Lower leg skin (tissue), 4 donors: ENCODE measurements at regions not wholly inside any gene's neighbourhood (a gene's known extent, or its start where the extent isn't known, plus 50 kb on each side); places are given as distances from the start of the nearest gene placed in this dataset.

Experiments
- DNase-seq, 2 donors: peaks; one replicate each; pipeline ENCODE4 v3.0.0-alpha.2; 2019; ENCODE audit warnings: low spot score in 2 of 2
- H3K4me3 ChIP-seq: fragments of 200-600 bp; sonication (generic); 2 replicates; pipeline ENCODE4 v1.5.1; 2017; ENCODE audit warnings: mild to moderate bottlenecking, low read depth; ENCODE audit not compliant: poor library complexity, severe bottlenecking
- POLR2A ChIP-seq, 2 donors: fragments of 450-650 bp; IDR thresholded peaks; one replicate each; pipeline ENCODE4 v1.6.1; 2016 to 2017; ENCODE audit warnings: antibody characterized with exemption in 2 of 2, mild to moderate bottlenecking in 1 of 2, moderate library complexity in 1 of 2
- WGBS, 2 donors: methylation state at CpG; one replicate each; pipeline ENCODE4 v1.1.5; 2018; 5-methylcytosine and 5-hydroxymethylcytosine counted together
- intact Hi-C: fragments of 100-400 bp; cut with DNase I; formaldehyde crosslinking; loops from one replicate; pipeline ENCODE4 v1.15.0; 2023; ENCODE audit warnings: low total_unique reads
- TF ChIP-seq, protein P1 (sequence below), 3 donors: fragments of 450-650 bp; IDR thresholded peaks; one replicate each; pipeline ENCODE4 v1.5.1; 2016; ENCODE audit warnings: antibody characterized with exemption in 3 of 3, mild to moderate bottlenecking in 3 of 3, moderate library complexity in 2 of 3

DNA sequence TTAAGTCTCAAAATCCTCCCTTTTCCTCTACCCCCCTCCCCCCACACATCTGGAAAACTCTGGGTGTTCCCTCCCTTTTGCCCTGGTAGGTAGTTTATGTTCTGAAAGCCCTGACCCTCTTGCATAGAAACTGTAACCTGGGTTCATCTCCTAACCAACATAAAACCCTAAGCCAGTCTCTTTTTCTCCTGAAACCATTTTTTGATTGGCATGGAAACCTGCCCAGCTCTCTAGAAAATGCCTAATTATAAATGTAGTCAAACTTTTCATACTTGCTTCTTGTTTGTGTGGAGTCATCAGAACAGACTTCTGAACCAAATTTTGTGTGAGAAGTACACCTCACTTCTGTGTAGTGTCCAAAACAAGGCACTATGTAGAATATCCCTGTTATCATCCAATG lies 1264.4 kb downstream of the SI start:
- intact Hi-C loops, result no loop called here
- no peak for TF ChIP-seq POLR2A (IDR thresholded peaks at IDR 0.05)
- TF ChIP-seq, protein P1, sequence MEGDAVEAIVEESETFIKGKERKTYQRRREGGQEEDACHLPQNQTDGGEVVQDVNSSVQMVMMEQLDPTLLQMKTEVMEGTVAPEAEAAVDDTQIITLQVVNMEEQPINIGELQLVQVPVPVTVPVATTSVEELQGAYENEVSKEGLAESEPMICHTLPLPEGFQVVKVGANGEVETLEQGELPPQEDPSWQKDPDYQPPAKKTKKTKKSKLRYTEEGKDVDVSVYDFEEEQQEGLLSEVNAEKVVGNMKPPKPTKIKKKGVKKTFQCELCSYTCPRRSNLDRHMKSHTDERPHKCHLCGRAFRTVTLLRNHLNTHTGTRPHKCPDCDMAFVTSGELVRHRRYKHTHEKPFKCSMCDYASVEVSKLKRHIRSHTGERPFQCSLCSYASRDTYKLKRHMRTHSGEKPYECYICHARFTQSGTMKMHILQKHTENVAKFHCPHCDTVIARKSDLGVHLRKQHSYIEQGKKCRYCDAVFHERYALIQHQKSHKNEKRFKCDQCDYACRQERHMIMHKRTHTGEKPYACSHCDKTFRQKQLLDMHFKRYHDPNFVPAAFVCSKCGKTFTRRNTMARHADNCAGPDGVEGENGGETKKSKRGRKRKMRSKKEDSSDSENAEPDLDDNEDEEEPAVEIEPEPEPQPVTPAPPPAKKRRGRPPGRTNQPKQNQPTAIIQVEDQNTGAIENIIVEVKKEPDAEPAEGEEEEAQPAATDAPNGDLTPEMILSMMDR (IDR thresholded peaks at IDR 0.05), result no peak
- no peak overlapping the region for H3K4me3 ChIP-seq
- DNase-seq, result no peak

DNA sequence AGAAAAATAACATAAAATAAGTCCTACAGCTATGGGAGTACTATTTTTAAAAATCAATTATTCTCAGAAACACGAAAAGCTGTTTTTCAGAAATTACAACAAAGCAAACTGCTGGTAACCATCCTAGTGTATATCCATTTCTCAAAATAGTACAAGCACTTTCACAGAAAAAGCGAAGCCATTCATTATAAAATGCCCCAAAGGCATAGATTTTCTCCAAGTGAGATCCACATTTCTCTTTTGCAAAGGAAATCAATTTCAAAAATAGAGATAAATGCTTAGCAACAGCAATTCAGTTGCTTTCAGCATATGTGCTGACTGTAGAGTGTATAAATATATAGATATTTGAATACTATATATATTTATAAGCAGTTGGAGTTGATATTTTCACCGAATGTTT lies 1266.3 kb downstream of the SI start:
- no peak for DNase-seq
- TF ChIP-seq POLR2A (IDR thresholded peaks at IDR 0.05), result no peak
- TF ChIP-seq, protein P1 (IDR thresholded peaks at IDR 0.05), result no peak
- intact Hi-C loops, result no loop called here
- no peak overlapping the region for H3K4me3 ChIP-seq
- WGBS, 2 donors, result 37 to 44% methylated on average over 3 of the region's 3 CpGs

DNA sequence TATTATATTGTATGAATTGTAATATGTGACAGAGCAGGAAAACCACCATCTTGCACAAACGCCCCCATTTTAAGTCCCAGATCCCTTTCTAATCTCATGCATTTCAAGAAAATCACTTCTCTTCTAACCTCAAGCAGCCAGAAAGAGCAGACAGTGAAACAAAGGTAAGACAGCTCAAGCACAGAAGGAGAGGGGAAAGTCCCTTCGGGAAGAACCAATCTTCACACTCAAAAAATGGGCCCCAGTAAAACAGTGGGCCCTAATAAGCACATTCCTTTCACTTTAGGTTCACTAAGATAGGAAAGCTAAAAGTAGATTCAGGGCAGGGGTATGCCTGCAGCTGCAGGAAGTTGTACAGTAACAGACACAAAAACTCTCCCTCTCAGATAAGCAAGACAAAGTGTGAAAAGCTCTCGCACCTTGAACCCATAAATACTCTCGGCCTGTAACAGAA lies 1268.7 kb downstream of the SI start:
- TF ChIP-seq, protein P1 (IDR thresholded peaks at IDR 0.05), result no peak
- no peak for TF ChIP-seq POLR2A (IDR thresholded peaks at IDR 0.05)
- no peak for DNase-seq
- intact Hi-C loops, result no loop called here
- H3K4me3 ChIP-seq, result no peak overlapping the region
- WGBS, 2 donors, result 52 to 60% methylated on average over 4 of the region's 4 CpGs

DNA sequence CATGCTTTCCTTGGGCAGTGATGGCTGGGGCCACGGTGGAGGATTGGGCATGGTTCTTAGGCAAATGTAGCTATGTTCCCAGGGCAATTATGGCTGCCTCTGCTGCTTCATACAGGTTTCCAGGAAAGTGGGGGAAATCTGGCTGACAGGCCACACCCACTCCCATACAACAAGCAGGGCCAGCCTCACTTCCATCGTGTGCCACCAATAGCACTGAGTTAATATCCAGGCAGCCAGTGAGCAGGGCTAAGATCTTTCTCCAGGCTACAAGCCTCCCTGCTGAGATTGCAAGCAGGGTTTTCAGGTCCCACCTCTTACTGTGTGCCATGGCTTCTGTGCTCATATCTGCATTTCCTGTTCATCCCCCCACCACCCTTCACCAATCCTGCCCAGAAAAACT lies 1291.9 kb downstream of the SI start:
- TF ChIP-seq, protein P1 (IDR thresholded peaks at IDR 0.05), result no peak
- no peak for TF ChIP-seq POLR2A (IDR thresholded peaks at IDR 0.05)
- no peak for DNase-seq
- H3K4me3 ChIP-seq, result no peak overlapping the region
- 67 to 71% methylated on average over 2 of the region's 2 CpGs for WGBS, 2 donors
- intact Hi-C loops, result no loop called here

DNA sequence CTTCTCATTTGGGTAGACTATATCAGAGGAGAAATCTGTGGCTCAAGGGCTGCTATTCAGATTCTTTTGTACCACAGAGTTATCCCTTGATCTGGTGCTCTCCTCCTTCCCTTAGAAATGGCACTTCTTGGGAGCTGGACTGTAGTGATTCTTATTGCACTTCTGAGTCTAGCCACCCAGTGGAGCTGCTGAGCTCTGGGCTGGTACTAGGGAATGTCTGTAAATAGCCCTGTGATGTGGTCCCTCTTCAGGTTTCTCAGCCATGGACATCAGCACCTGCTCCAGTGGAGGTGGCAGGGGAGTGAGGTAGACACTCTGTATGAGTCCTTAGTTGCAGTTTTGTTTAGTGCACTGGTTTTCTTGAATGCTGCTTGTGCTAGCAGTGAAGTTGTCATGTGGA lies 1292.6 kb downstream of the SI start:
- no peak overlapping the region for H3K4me3 ChIP-seq
- TF ChIP-seq, protein P1 (IDR thresholded peaks at IDR 0.05), result no peak
- TF ChIP-seq POLR2A (IDR thresholded peaks at IDR 0.05), result no peak
- DNase-seq, result no peak
- intact Hi-C loops, result no loop called here
